Panc1 (cell line): ENCODE measurements at regions not wholly inside any gene's neighbourhood (a gene's known extent, or its start where the extent isn't known, plus 50 kb on each side); places are given as distances from the start of the nearest gene placed in this dataset.

Experiments
- ATAC-seq: fragments of 200-7000 bp; cut with Tn5 transposase; 2 replicates; pipeline ENCODE4 v1.9.1; 2020; ENCODE audit warnings: mild to moderate bottlenecking, moderate library complexity
- BruUV-seq: library from RNA; stranded (reverse); fragments of 400-500 nt; replicated peaks from 2 replicates; lab custom pipeline; 2021; lab: Mats Ljungman, UMichigan
- CTCF ChIA-PET: fragments of 300-600 bp; sonication (Branson Sonifier 250); formaldehyde crosslinking; loops from one replicate; lab custom pipeline; 2022; ENCODE audit warnings: antibody characterized with exemption; lab: Charles Lee
- POLR2A ChIA-PET: fragments of 300-600 bp; sonication (Branson Sonifier 250); formaldehyde crosslinking; loops from one replicate; lab custom pipeline; 2022; ENCODE audit warnings: antibody characterized with exemption; lab: Charles Lee
- DNase-seq: peaks from one replicate; pipeline ENCODE4 v3.0.0-alpha.2; 2010; ENCODE audit warnings: low read depth, low spot score
- H3K27ac ChIP-seq: 2 replicates; pipeline ENCODE4 v1.5.1; 2011; ENCODE audit warnings: mild to moderate bottlenecking, low read length, inconsistent platforms
- H3K27me3 ChIP-seq: fragments of 200-500 bp; sonication (Bioruptor generic); 2 replicates; pipeline ENCODE4 v1.6.0; 2014; ENCODE audit warnings: low read length, inconsistent platforms; ENCODE audit not compliant: control insufficient read depth, insufficient read depth
- H3K36me3 ChIP-seq: fragments of 200-500 bp; sonication (Bioruptor generic); 2 replicates; pipeline ENCODE4 v1.5.1; 2014; ENCODE audit warnings: inconsistent platforms, mild to moderate bottlenecking, low read length, moderate library complexity; ENCODE audit not compliant: control insufficient read depth, insufficient read depth
- H3K4me1 ChIP-seq: 2 replicates; pipeline ENCODE4 v1.5.1; 2011; ENCODE audit warnings: inconsistent platforms, mild to moderate bottlenecking, low read length, moderate library complexity; ENCODE audit not compliant: control insufficient read depth, insufficient read depth
- H3K4me3 ChIP-seq, 2 experiments: 2 replicates each; pipeline ENCODE4 v1.5.1; 2011 to 2012; ENCODE audit warnings: low read depth in 2 of 2, low read length in 2 of 2, mild to moderate bottlenecking in 2 of 2, inconsistent platforms in 1 of 2, moderate library complexity in 1 of 2
- H3K9me3 ChIP-seq: fragments of 200-500 bp; sonication (Bioruptor generic); 2 replicates; pipeline ENCODE4 v1.5.1; 2014; ENCODE audit warnings: low read depth, mild to moderate bottlenecking, inconsistent platforms, low read length, moderate library complexity; ENCODE audit not compliant: control insufficient read depth, insufficient read depth
- CTCF ChIP-seq: fragments of 450-650 bp; IDR thresholded peaks from 2 replicates; pipeline ENCODE4 v1.5.1; 2017; ENCODE audit warnings: mild to moderate bottlenecking
- POLR2AphosphoS5 ChIP-seq: IDR thresholded peaks from 2 replicates; pipeline ENCODE4 v1.6.1; 2012; ENCODE audit warnings: mild to moderate bottlenecking, low read depth, low read length, moderate library complexity
- SIN3A ChIP-seq: IDR thresholded peaks from 2 replicates; pipeline ENCODE4 v1.6.1; 2012; ENCODE audit warnings: low read depth, mild to moderate bottlenecking, low read length, moderate library complexity, borderline replicate concordance; ENCODE audit not compliant: insufficient read depth
- TCF7L2 ChIP-seq: IDR thresholded peaks from 2 replicates; pipeline ENCODE4 v1.6.1; 2011; ENCODE audit warnings: mild to moderate bottlenecking, low read depth, low read length, inconsistent platforms
- in situ Hi-C: cut with HindIII; loops from 2 replicates; pipeline ENCODE4 v1.10.0; 2016; ENCODE audit warnings: low sequenced_read_pairs, low pct_unique_long_range_greater_than_20kb
- intact Hi-C: fragments of 100-400 bp; cut with micrococcal nuclease; formaldehyde crosslinking; loops from one replicate; pipeline ENCODE4 v1.10.0; 2022; ENCODE audit not compliant: unreplicated experiment

GRCh38 chr6:8329562-8329961, 105.8 kb downstream of the SLC35B3 start:
- Histone ChIP-seq H3K9me3 (no peaks in the 10 kb centered on the region), H3K27ac (no peak overlapping the region), H3K27me3 (no peaks in the 10 kb centered on the region), H3K4me3 (no peak overlapping the region), H3K36me3 (no peaks in the 10 kb centered on the region), H3K4me1 (no peaks in the 10 kb centered on the region)
- intact Hi-C loops: no loop called here
- in situ Hi-C loops: no loop called here
- POLR2A ChIA-PET: no interaction called here
- CTCF ChIA-PET: no interaction called here
- ATAC-seq (no peak), DNase-seq (no peak)
- TF ChIP-seq CTCF: no peak
- no peak for TF ChIP-seq TCF7L2
- no TSS peak for BruUV-seq

GRCh38 chr6:8325743-8326142, 109.6 kb downstream of the SLC35B3 start:
- intact Hi-C loops (no loop called here), in situ Hi-C loops (no loop called here)
- no TSS peak for BruUV-seq
- ChIA-PET CTCF (no interaction called here), POLR2A (no interaction called here)
- H3K9me3 ChIP-seq: no peaks in the 10 kb centered on the region
- no peak overlapping the region for H3K27ac ChIP-seq
- H3K4me1 ChIP-seq: no peaks in the 10 kb centered on the region
- H3K36me3 ChIP-seq: no peaks in the 10 kb centered on the region
- H3K4me3 ChIP-seq: no peak overlapping the region
- ATAC-seq (no peak), DNase-seq (no peak)
- TF ChIP-seq TCF7L2 (no peak), POLR2AphosphoS5 (no peak), SIN3A (no peak)
- peaks cover 2% of the 10 kb centered on the region; the same call in 1 of the 2 replicates for H3K27me3 ChIP-seq

GRCh38 chr6:8322659-8323058, 112.7 kb downstream of the SLC35B3 start:
- no peak overlapping the region for H3K27ac ChIP-seq
- ChIA-PET CTCF (no interaction called here), POLR2A (no interaction called here)
- in situ Hi-C loops: no loop called here
- BruUV-seq: no TSS peak
- peaks cover 2% of the 10 kb centered on the region; the same call in 1 of the 2 replicates for H3K27me3 ChIP-seq
- intact Hi-C loops: no loop called here
- DNase-seq: no peak
- H3K4me1 ChIP-seq: no peaks in the 10 kb centered on the region
- no peak for ATAC-seq
- H3K4me3 ChIP-seq: no peak overlapping the region
- no peaks in the 10 kb centered on the region for H3K9me3 ChIP-seq
- H3K36me3 ChIP-seq: no peaks in the 10 kb centered on the region
- TF ChIP-seq CTCF: no peak
